HG03039 (cell line): ENCODE measurements at regions not wholly inside any gene's neighbourhood (a gene's known extent, or its start where the extent isn't known, plus 50 kb on each side); places are given as distances from the start of the nearest gene placed in this dataset.
"Not testable (repeated sequence)": the region's sequence is repeated elsewhere in the genome, so short reads cannot be mapped to it uniquely, and the experiment has no call there.

Experiments used
- ATAC-seq: cut with Tn5 transposase; IDR thresholded peaks from one replicate; pipeline ENCODE4 v1.9.1; 2021; ENCODE audit warnings: mild to moderate bottlenecking, moderate library complexity; ENCODE audit not compliant: unreplicated experiment

- ATAC-seq: no peak
These were observed 205.8 kb upstream of the SLC38A2 start for GRCh38 chr12:46578190-46578982.

GRCh38 chr12:46577063-46577776 is 204.6 kb upstream of the SLC38A2 start:
- no peak for ATAC-seq

DNA sequence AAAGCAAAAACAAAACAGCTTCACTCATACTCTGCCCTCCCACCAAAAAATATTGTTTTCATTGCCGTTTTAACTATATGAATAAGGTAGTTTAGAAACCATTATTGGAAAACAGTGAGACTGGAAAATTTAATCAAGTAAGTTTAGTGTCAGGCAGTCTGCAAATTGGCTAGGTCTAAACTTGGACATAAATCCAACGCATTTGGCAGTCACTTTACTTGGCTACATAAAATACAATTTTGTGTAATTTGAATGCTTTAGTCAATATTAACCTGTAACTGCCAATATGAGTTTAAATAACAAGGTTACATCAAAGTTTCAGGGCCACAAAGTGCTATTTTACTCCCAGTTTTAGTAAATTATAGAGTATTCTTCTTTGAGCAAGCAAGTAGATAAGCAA is 202.3 kb upstream of the SLC38A2 start:
- no peak for ATAC-seq

DNA sequence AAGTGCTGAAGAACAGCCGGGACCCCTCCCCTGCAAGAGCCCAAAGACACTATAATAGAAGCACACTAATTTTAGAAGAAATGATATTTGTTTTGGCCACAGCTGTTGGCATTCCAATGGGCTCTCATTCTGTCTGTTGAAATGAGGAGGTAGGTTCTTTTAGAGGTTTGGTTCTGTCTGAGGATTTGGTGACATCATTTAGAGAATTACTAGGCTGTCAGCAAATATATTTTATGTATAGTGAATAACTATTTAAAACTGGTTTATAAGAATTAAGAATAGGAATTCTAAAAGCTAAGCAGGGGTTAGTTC is 200.7 kb upstream of the SLC38A2 start:
- no peak for ATAC-seq

GRCh38 chr12:46572644-46573346 is 200.2 kb upstream of the SLC38A2 start:
- ATAC-seq: no peak

- ATAC-seq: no peak
These were observed 199.0 kb upstream of the SLC38A2 start for GRCh38 chr12:46571608-46572007.

DNA sequence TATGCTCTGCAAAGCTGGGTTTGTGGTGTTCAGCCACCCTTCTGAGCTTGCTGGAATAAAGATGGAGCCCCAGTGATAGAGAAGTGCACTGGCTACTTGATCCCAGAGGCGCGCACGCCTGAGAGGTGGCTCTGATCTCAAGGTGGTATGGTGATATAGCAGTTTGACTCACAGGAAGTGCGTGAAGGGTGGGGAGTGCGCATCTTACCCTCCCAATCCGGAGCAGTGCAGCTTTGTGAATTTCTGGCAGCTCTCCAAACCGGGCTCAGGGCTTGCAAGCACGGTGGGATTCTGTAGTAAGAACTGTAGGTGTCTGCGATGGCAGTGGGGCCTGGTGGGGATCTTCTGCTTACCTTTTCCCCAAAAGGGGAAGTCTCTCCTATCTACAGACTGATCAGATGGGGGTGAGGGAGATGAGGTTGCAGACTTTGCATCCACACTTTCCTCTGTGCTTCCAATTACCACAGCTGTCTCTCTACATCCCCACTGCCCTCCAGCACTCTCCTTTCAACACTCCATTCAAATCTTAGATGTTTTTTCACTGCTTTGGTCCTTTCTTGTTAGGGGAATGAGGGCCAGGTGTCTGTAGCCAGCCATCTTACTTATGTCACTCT is 197.4 kb upstream of the SLC38A2 start:
- no peak for ATAC-seq

DNA sequence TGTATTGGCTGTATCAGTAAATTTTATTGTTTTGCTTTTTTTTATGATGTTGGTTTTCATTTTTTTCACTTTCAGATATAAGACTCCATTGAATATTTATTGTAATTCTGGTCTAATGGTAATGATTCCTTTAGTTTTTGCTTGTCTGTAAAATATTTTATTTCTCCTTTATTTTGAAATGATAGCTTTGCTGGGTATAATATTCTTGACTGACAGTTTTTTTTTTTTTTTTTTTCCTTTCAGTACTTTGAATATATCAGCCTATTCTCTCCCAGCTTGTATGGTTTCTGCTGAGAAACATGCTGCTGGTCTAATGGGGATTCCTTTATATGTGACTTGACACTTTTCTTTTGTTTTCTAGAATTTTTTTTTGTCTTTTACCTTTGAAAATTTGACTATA is 195.1 kb upstream of the SLC38A2 start:
- no peak for ATAC-seq

GRCh38 chr12:46562625-46563225 is 190.2 kb upstream of the SLC38A2 start:
- no peak for ATAC-seq

- not testable (repeated sequence) for ATAC-seq
These were observed 189.4 kb upstream of the SLC38A2 start for GRCh38 chr12:46561769-46562624.

GRCh38 chr12:46560874-46561273 is 188.3 kb upstream of the SLC38A2 start:
- no peak for ATAC-seq

DNA sequence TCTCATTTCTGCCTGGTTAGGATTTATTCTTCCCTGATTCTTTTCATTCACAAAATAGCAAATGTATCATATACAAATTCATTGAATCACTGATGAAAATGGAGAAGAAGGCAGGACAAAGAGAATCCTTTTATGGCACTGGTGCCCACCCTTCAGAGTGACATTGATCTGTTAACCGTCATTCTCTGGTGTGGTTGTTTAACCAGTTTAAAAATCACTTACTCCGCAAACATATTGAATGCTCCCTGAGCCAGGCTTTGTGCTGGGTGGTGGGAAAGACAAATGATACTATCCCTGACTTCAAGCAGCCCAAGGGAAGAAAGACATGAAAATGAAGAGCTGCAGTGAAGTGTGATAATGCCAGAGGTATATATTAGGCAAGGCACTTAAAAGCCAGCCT is 187.5 kb upstream of the SLC38A2 start:
- ATAC-seq: no peak

DNA sequence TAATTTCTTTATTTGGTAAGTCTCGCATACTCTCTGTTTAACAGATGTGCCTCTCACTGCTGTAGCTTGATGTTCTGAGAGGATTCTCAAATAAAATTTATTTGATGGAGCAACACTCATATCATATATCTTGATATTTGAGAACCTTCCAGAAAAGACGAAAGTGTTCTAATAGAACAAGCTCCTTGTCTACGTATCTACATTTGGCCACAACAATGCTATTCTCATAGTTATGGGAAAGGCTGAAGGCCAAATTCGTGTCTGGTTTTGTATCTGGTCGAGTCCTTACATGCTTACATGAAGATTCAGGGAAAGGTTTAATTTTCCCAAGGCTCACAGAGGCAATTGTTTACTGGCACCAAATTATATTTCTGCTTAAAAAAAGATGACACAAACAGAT is 186.7 kb upstream of the SLC38A2 start:
- ATAC-seq: no peak

DNA sequence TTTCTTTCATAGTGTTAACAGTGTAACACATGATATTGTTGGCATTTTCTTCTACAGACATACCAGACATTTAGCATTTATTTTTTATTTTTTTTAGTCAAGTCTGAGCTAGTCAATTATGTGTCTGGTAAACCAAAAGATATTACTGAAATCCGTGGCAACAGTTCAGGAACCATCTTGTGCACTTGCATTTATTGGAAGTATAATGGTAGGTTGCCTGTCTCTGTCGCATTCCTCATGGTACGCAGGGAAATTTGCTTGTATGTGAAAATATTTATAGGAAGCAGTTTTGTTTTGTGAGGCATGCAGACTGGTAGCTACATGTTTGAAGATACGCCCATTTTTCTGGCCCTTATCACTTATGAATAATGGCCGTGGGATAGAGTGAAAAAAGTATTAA is 186.1 kb upstream of the SLC38A2 start:
- no peak for ATAC-seq

DNA sequence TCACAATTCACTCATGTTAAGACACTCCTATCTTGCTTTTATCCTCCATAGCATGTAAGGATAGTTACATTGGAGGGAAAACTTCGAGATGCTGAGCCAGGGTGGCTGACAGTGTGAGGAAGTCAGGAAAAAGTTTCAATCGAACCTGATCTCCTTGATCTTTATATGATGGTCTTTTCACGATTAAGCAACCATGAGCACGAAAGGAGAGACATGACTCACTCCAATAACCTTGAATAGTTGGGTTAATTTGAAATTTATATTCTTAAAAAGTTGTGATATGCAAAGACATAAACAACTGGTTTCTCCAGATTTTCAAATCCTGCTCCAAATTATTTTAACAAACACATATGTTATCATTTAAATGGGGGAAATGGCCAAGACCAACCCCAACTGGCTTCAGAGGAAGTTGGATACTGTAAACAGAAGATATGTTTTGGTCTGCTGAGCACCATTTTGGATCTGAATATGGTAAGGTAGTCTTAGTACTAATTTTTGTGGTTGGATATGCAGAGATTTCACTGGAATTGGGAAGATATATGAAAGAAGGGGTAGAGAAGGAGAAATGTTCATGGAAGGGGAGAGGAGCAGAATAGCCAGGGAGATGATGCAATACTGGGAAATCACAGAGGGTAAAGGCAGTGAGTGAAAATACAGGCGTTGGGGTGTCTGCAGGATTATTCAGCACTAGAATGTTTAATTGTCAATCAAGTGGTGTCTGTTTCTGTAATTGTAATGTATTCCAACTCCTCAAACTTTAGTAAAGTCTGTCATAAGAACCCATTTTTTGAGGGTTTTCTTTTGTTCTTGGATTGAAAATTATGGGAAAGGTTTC is 185.2 kb upstream of the SLC38A2 start:
- ATAC-seq: no peak

GRCh38 chr12:46556819-46557524 is 184.4 kb upstream of the SLC38A2 start:
- ATAC-seq: no peak

DNA sequence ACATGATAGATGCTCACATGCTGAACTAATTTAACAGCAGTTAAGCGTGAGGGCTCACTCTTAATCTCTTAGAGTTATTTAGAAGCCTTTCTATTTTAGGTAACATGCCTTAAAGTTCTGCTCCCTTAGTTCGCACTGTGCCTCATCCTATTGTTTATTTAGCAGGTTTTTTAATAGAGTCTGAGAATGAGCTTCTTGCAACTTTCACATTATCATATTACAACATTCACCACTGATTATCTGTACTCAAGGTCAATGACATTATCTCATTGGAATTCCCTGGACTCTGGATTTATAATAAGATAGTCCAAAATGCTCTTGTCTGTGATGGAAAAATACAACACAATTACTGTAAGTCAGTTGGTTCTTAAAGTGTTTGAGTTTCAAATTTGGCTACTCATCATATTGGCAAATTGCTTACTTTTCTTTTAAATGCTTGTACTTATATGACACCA is 183.6 kb upstream of the SLC38A2 start:
- ATAC-seq: no peak

GRCh38 chr12:46555406-46555852 is 182.9 kb upstream of the SLC38A2 start:
- ATAC-seq: no peak

DNA sequence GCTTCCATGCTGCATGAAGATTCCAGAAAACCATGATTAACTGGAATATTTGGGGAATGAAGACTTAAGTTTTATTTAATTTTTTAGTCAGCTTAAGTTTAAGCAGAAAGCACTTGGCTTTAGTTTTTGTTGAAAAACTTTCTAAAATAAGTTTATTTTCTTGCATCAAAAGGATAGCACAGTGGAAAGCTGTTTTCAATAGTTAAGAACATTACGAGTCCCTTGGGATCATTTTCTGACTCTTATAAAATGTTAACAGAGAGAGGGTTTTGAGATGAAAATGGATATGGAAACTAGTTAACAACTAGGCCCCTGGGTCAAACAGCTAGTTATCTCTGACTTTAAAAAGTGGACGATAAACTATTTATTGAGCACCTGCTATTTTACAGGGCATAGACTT is 181.9 kb upstream of the SLC38A2 start:
- ATAC-seq: no peak
